ENCODE measurements at regions not wholly inside any gene's neighbourhood (a gene's known extent, or its start where the extent isn't known, plus 50 kb on each side); places are given as distances from the start of the nearest gene placed in this dataset.

DNA sequence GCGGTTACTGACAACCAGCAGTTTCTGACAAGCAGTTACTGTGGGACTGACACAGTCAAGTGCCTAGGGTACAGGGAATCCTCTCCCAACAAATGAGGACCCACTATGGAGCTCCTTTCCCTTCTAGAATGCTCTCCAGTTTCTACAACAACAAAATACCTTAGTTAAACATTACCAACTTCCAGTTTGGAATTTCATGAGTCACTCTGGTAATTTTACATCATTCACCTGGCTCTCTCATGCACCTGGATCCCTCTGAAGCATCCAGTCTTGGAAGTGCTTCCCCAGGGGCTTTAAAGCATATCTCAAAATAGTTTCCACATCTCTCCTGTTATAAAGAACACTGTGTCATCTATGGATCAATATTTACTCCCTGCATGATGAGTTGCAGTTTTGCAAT, 286.7 kb upstream of the SPTLC3 start:
- TF ChIP-seq RAD21 (IDR thresholded peaks at IDR 0.05) (no peak), YY1 (IDR thresholded peaks at IDR 0.05) (no peak), SP1 (IDR thresholded peaks at IDR 0.05) (no peak), EGR1 (IDR thresholded peaks at IDR 0.05; ENCODE audit: low read depth in 2 of 2) (no peak), TAF1 (conservative IDR thresholded peaks at IDR 0.05) (no peak), GABPA (IDR thresholded peaks at IDR 0.05 in 1 of 2, conservative IDR thresholded peaks at IDR 0.05 in 1 of 2) (no peak), FOXA2 (IDR thresholded peaks at IDR 0.05) (no peak)
- TF ChIP-seq, protein P1, sequence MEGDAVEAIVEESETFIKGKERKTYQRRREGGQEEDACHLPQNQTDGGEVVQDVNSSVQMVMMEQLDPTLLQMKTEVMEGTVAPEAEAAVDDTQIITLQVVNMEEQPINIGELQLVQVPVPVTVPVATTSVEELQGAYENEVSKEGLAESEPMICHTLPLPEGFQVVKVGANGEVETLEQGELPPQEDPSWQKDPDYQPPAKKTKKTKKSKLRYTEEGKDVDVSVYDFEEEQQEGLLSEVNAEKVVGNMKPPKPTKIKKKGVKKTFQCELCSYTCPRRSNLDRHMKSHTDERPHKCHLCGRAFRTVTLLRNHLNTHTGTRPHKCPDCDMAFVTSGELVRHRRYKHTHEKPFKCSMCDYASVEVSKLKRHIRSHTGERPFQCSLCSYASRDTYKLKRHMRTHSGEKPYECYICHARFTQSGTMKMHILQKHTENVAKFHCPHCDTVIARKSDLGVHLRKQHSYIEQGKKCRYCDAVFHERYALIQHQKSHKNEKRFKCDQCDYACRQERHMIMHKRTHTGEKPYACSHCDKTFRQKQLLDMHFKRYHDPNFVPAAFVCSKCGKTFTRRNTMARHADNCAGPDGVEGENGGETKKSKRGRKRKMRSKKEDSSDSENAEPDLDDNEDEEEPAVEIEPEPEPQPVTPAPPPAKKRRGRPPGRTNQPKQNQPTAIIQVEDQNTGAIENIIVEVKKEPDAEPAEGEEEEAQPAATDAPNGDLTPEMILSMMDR (IDR thresholded peaks at IDR 0.05; ENCODE audit: low read depth, low read length, missing input control): no peak
- TF ChIP-seq, protein P2, sequence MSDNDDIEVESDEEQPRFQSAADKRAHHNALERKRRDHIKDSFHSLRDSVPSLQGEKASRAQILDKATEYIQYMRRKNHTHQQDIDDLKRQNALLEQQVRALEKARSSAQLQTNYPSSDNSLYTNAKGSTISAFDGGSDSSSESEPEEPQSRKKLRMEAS (IDR thresholded peaks at IDR 0.05): no peak
- TF ChIP-seq, protein P3, sequence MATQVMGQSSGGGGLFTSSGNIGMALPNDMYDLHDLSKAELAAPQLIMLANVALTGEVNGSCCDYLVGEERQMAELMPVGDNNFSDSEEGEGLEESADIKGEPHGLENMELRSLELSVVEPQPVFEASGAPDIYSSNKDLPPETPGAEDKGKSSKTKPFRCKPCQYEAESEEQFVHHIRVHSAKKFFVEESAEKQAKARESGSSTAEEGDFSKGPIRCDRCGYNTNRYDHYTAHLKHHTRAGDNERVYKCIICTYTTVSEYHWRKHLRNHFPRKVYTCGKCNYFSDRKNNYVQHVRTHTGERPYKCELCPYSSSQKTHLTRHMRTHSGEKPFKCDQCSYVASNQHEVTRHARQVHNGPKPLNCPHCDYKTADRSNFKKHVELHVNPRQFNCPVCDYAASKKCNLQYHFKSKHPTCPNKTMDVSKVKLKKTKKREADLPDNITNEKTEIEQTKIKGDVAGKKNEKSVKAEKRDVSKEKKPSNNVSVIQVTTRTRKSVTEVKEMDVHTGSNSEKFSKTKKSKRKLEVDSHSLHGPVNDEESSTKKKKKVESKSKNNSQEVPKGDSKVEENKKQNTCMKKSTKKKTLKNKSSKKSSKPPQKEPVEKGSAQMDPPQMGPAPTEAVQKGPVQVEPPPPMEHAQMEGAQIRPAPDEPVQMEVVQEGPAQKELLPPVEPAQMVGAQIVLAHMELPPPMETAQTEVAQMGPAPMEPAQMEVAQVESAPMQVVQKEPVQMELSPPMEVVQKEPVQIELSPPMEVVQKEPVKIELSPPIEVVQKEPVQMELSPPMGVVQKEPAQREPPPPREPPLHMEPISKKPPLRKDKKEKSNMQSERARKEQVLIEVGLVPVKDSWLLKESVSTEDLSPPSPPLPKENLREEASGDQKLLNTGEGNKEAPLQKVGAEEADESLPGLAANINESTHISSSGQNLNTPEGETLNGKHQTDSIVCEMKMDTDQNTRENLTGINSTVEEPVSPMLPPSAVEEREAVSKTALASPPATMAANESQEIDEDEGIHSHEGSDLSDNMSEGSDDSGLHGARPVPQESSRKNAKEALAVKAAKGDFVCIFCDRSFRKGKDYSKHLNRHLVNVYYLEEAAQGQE (IDR thresholded peaks at IDR 0.05): no peak
- TF ChIP-seq, protein P4, sequence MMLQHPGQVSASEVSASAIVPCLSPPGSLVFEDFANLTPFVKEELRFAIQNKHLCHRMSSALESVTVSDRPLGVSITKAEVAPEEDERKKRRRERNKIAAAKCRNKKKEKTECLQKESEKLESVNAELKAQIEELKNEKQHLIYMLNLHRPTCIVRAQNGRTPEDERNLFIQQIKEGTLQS (IDR thresholded peaks at IDR 0.05): no peak
- TF ChIP-seq, protein P5, sequence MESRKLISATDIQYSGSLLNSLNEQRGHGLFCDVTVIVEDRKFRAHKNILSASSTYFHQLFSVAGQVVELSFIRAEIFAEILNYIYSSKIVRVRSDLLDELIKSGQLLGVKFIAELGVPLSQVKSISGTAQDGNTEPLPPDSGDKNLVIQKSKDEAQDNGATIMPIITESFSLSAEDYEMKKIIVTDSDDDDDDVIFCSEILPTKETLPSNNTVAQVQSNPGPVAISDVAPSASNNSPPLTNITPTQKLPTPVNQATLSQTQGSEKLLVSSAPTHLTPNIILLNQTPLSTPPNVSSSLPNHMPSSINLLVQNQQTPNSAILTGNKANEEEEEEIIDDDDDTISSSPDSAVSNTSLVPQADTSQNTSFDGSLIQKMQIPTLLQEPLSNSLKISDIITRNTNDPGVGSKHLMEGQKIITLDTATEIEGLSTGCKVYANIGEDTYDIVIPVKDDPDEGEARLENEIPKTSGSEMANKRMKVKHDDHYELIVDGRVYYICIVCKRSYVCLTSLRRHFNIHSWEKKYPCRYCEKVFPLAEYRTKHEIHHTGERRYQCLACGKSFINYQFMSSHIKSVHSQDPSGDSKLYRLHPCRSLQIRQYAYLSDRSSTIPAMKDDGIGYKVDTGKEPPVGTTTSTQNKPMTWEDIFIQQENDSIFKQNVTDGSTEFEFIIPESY (IDR thresholded peaks at IDR 0.05): no peak
